Brain microvascular endothelial cell (primary cell): ENCODE measurements at regions not wholly inside any gene's neighbourhood (a gene's known extent, or its start where the extent isn't known, plus 50 kb on each side); places are given as distances from the start of the nearest gene placed in this dataset.

Experiments used
- DNase-seq: peaks from one replicate; pipeline ENCODE4 v3.0.0-alpha.2; 2020
- H3K27ac ChIP-seq: fragments of 250-450 bp; sonication (Bioruptor Pico); 2 replicates; pipeline ENCODE4 v1.5.1; 2020; ENCODE audit warnings: mild to moderate bottlenecking, moderate library complexity
- H3K27me3 ChIP-seq: fragments of 250-450 bp; sonication (Bioruptor Pico); replicated peaks from 2 replicates; pipeline ENCODE4 v1.5.1; 2020; ENCODE audit warnings: mild to moderate bottlenecking
- H3K36me3 ChIP-seq: fragments of 250-450 bp; sonication (Bioruptor Pico); replicated peaks from 2 replicates; pipeline ENCODE4 v1.5.1; 2020; ENCODE audit warnings: mild to moderate bottlenecking
- H3K4me3 ChIP-seq: 2 replicates; pipeline ENCODE4 v1.5.1; 2011; ENCODE audit warnings: low read depth, mild to moderate bottlenecking, control low read depth, low read length, moderate library complexity
- in situ Hi-C: cut with HindIII; loops from 2 replicates; pipeline ENCODE4 v1.10.0; 2017; ENCODE audit warnings: low sequenced_read_pairs, low pct_ligation_motif_present
- TF ChIP-seq, protein P1 (sequence below): IDR thresholded peaks from 2 replicates; pipeline ENCODE4 v1.5.1; 2011; ENCODE audit warnings: low read depth, mild to moderate bottlenecking, moderate library complexity, low read length, control low read depth, inconsistent platforms; ENCODE audit errors: missing control alignments

DNA sequence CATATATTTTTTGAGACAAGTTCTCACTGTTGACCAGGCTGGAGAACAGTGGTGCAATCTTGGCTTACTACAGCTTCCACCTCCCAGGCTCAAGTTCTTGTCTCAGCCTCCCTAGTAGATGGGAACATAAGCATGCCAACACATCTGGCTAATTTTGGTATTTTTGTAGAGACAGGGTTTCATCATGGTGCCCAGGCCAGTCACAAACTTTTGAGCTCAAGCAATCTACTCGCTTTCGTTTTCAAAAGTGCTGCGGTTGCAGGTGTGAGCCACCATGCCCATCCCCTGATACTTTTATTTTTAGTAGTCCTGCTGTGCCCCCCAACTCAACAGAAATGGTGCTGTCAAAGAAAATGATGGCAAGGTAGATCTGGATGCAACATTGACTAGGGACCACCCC is 1127.3 kb downstream of the SUCLG1 start:
- in situ Hi-C loops, result no loop called here
- DNase-seq, result no peak
- no peak overlapping the region for H3K27ac ChIP-seq
- no peaks in the 10 kb centered on the region for H3K36me3 ChIP-seq
- no peak overlapping the region for H3K4me3 ChIP-seq
- TF ChIP-seq, protein P1, sequence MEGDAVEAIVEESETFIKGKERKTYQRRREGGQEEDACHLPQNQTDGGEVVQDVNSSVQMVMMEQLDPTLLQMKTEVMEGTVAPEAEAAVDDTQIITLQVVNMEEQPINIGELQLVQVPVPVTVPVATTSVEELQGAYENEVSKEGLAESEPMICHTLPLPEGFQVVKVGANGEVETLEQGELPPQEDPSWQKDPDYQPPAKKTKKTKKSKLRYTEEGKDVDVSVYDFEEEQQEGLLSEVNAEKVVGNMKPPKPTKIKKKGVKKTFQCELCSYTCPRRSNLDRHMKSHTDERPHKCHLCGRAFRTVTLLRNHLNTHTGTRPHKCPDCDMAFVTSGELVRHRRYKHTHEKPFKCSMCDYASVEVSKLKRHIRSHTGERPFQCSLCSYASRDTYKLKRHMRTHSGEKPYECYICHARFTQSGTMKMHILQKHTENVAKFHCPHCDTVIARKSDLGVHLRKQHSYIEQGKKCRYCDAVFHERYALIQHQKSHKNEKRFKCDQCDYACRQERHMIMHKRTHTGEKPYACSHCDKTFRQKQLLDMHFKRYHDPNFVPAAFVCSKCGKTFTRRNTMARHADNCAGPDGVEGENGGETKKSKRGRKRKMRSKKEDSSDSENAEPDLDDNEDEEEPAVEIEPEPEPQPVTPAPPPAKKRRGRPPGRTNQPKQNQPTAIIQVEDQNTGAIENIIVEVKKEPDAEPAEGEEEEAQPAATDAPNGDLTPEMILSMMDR, result no peak
- H3K27me3 ChIP-seq, result no peaks in the 10 kb centered on the region

DNA sequence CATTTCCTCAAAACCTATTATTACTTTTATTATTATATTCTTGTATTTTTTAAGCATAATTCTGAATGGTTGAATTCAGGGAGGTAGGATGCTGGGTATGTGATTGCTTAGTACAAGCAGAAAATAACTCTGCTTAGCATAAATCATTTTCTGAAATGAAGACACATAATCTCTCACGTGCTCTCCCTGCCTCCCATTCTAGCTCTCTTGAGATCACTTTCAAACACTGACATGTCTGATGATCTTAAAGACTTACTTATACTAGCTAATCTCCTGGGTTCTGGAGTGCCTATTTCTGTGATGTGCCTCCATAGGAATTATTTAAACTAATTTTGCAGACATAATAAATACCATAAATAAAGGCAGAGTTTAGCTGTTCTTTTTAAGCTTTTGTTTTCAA is 1136.0 kb downstream of the SUCLG1 start:
- in situ Hi-C loops, result no loop called here
- Histone ChIP-seq H3K27ac (no peak overlapping the region), H3K27me3 (no peaks in the 10 kb centered on the region), H3K4me3 (no peak overlapping the region), H3K36me3 (no peaks in the 10 kb centered on the region)
- TF ChIP-seq, protein P1, result no peak
- DNase-seq, result no peak

DNA sequence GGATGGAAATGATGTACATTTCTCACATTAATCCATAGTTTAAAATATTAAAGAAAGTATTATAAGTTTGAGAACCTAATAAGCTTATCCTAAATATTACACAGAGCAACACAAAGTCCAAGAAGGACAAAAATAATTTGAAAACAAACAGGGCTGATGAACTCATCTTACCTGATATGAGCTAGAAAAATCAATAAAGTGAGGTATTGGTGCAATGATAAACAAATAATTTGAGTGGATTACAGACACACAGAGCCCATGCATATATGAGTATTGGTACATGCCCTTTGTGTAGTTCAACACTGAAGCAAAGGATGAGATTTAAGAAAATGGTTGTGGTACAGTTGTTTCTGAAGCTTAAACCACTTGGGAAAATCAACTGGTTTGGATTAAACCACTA is 1139.0 kb downstream of the SUCLG1 start:
- Histone ChIP-seq H3K36me3 (no peaks in the 10 kb centered on the region), H3K27ac (no peak overlapping the region), H3K4me3 (no peak overlapping the region), H3K27me3 (no peaks in the 10 kb centered on the region)
- in situ Hi-C loops, result no loop called here
- TF ChIP-seq, protein P1, result no peak
- no peak for DNase-seq

DNA sequence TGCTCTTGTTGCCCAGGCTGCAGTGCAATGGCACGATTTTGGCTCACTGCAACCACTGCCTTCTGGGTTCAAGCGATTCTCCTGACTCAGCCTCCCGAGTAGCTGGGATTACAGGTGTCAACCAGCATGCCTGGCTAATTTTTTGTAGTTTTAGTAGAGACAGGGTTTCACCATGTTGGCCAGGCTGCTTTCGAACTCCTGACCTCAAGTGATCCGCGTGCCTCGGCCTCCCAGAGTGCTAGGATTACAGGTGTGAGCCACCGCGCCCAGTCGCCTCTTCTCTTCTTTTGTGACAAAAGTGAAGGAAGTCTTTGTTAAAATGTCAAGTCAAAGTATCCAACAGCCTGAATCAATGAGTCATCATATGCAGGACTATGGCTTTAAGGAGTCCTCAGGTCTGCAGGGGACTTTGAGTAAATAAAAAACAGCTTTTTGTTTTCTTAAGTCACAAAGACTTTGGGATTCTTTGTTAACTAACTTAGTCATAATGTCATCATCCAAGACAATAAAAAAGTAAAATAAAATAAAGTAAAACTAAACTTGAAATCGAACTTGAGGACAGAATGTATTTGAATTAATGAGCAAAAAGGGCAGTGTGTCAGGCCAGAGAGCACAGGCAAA is 1153.2 kb downstream of the SUCLG1 start:
- DNase-seq, result no peak
- TF ChIP-seq, protein P1, result no peak
- in situ Hi-C loops, result no loop called here

DNA sequence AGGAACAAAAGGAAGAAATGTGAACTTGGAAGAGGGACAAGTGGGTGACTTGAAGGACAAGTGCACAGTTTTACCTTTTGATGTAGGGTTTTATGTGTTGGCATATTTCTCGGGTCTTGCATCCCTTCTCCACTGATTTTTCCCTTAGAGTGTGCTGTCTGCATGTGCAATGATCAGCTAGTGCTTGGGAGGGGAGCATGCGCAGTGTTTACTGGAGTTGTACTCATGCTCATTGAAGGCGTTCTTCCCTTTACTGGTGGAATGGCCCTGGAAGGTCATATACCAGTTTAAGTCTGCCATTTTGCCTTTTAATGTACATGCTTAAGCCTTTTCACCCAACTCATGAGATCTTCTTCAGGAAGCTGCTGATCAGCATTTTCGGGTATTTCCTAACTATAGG is 1168.0 kb downstream of the SUCLG1 start:
- H3K27ac ChIP-seq, result no peak overlapping the region
- in situ Hi-C loops, result no loop called here
- TF ChIP-seq, protein P1, result no peak
- DNase-seq, result no peak
- H3K36me3 ChIP-seq, result no peaks in the 10 kb centered on the region
- H3K27me3 ChIP-seq, result no peaks in the 10 kb centered on the region
- H3K4me3 ChIP-seq, result no peak overlapping the region

More for the DNA sequence above, 1153.2 kb downstream of the SUCLG1 start:
- no peaks in the 10 kb centered on the region for H3K36me3 ChIP-seq
- no peak overlapping the region for H3K27ac ChIP-seq
- H3K4me3 ChIP-seq, result no peak overlapping the region
- H3K27me3 ChIP-seq, result no peaks in the 10 kb centered on the region

DNA sequence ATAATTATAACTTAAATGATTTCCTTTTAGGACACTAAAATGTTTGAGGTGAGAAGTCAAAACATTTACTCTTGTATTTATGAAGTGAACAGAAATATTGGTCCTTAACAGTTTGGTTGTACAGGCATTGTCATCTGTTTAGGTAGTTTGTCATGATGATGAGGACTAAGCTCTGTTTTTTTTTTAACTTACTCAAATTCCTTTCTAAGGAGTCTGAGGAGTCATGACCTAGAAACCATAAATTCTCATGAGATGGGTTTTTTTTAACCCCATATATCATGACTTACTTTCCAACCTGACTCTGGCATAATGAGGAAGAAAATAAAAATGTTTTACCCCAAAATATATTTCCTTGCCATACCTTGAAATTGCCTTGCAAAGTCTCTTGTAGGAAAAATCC is 1176.2 kb downstream of the SUCLG1 start:
- H3K4me3 ChIP-seq, result no peak overlapping the region
- in situ Hi-C loops, result no loop called here
- DNase-seq, result no peak
- no peaks in the 10 kb centered on the region for H3K27me3 ChIP-seq
- no peaks in the 10 kb centered on the region for H3K36me3 ChIP-seq
- H3K27ac ChIP-seq, result no peak overlapping the region
- TF ChIP-seq, protein P1, result no peak
